CD14-positive monocyte (primary cell): ENCODE measurements at regions not wholly inside any gene's neighbourhood (a gene's known extent, or its start where the extent isn't known, plus 50 kb on each side); places are given as distances from the start of the nearest gene placed in this dataset.

ENCODE experiments used
- DNase-seq, 3 donors: peaks; one replicate each; pipeline ENCODE4 v3.0.0-alpha.2; 2011 to 2022
- H2AFZ ChIP-seq: 2 replicates; pipeline ENCODE4 v1.6.0; 2012; ENCODE audit warnings: mild to moderate bottlenecking, low read depth, low read length, inconsistent platforms; ENCODE audit not compliant: insufficient read depth, poor library complexity, severe bottlenecking
- H3K27ac ChIP-seq, 2 donors: 1 replicate in 1 of 2; 2 replicates in 1 of 2; pipeline ENCODE4 v1.5.1; 2012 to 2013; ENCODE audit warnings: low read length in 2 of 2, control low read depth in 1 of 2, inconsistent platforms in 1 of 2, low read depth in 1 of 2, mild to moderate bottlenecking in 1 of 2
- H3K27me3 ChIP-seq, 2 donors: one replicate each; pipeline versions ENCODE4 v1.6.0 to v1.6.1; 2011 to 2013; ENCODE audit warnings: low read length in 2 of 2; ENCODE audit not compliant: control insufficient read depth in 2 of 2, insufficient read depth in 2 of 2
- H3K36me3 ChIP-seq, 2 donors: replicated peaks in 1 of 2; 1 replicate in 1 of 2; 2 replicates in 1 of 2; pipeline versions ENCODE4 v1.5.1 to v1.6.1; 2012 to 2013; ENCODE audit warnings: low read length in 2 of 2, control low read depth in 1 of 2, inconsistent platforms in 1 of 2, mild to moderate bottlenecking in 1 of 2; ENCODE audit not compliant: insufficient read depth in 2 of 2, control insufficient read depth in 1 of 2
- H3K4me1 ChIP-seq, 2 donors: 1 replicate in 1 of 2; 2 replicates in 1 of 2; pipeline versions ENCODE4 v1.5.1 to v1.6.1; 2012 to 2013; ENCODE audit warnings: low read length in 2 of 2, control low read depth in 1 of 2, inconsistent platforms in 1 of 2, mild to moderate bottlenecking in 1 of 2, moderate library complexity in 1 of 2; ENCODE audit not compliant: insufficient read depth in 2 of 2, control insufficient read depth in 1 of 2
- H3K4me2 ChIP-seq: replicated peaks from 2 replicates; pipeline ENCODE3; 2012; ENCODE audit warnings: low read length, moderate library complexity, mild to moderate bottlenecking; ENCODE audit not compliant: poor library complexity, severe bottlenecking; ENCODE audit errors: extremely low read depth
- H3K4me3 ChIP-seq, 3 experiments: fragments of 200-600 bp in 1 of 3; sonication (generic) in 1 of 3; replicated peaks in 1 of 3; 1 replicate in 2 of 3; 2 replicates in 1 of 3; pipeline ENCODE4 v1.5.1; 2011 to 2013; ENCODE audit warnings: low read length in 3 of 3, mild to moderate bottlenecking in 3 of 3, control low read depth in 2 of 3, low read depth in 2 of 3, inconsistent platforms in 1 of 3, moderate library complexity in 1 of 3
- H3K79me2 ChIP-seq: 2 replicates; pipeline ENCODE4 v1.6.0; 2012; ENCODE audit warnings: mild to moderate bottlenecking, control low read depth, inconsistent platforms, low read length, moderate library complexity; ENCODE audit not compliant: insufficient read depth
- H3K9ac ChIP-seq: 2 replicates; pipeline ENCODE4 v1.6.0; 2017; ENCODE audit warnings: low read length, mild to moderate bottlenecking; ENCODE audit not compliant: insufficient read depth, poor library complexity, severe bottlenecking
- H3K9me3 ChIP-seq, 2 donors: replicated peaks in 1 of 2; 1 replicate in 1 of 2; 2 replicates in 1 of 2; pipeline versions ENCODE4 v1.5.1 to v1.6.1; 2012 to 2013; ENCODE audit warnings: low read length in 2 of 2, control low read depth in 1 of 2; ENCODE audit not compliant: control insufficient read depth in 1 of 2, insufficient read depth in 1 of 2
- H4K20me1 ChIP-seq: 2 replicates; pipeline ENCODE4 v1.6.0; 2012; ENCODE audit warnings: mild to moderate bottlenecking, low read length, control low read depth, moderate library complexity; ENCODE audit not compliant: insufficient read depth
- H3K27ac Mint-ChIP-seq, 7 donors: one replicate each; pipeline ENCODE4 v1.8.0; 2020; ENCODE audit warnings: mild to moderate bottlenecking in 7 of 7, mixed read lengths in 7 of 7, moderate library complexity in 6 of 7, inconsistent platforms in 2 of 7
- H3K27me3 Mint-ChIP-seq, 3 donors: one replicate each; pipeline ENCODE4 v1.8.0; 2021 to 2022; ENCODE audit warnings: low read depth in 3 of 3, mild to moderate bottlenecking in 3 of 3, mixed read lengths in 3 of 3, moderate library complexity in 3 of 3, inconsistent platforms in 1 of 3
- H3K36me3 Mint-ChIP-seq, 2 donors: one replicate each; pipeline ENCODE4 v1.8.0; 2020; ENCODE audit warnings: mixed read lengths in 2 of 2, inconsistent platforms in 1 of 2, mild to moderate bottlenecking in 1 of 2
- H3K4me1 Mint-ChIP-seq: one replicate; pipeline ENCODE4 v1.8.0; 2020; ENCODE audit warnings: mild to moderate bottlenecking, mixed read lengths
- H3K4me3 Mint-ChIP-seq, 2 donors: one replicate each; pipeline ENCODE4 v1.8.0; 2020; ENCODE audit warnings: mild to moderate bottlenecking in 2 of 2, mixed read lengths in 2 of 2, moderate library complexity in 1 of 2
- H3K9me3 Mint-ChIP-seq, 7 donors: one replicate each; pipeline ENCODE4 v1.8.0; 2020 to 2022; ENCODE audit warnings: mixed read lengths in 7 of 7, mild to moderate bottlenecking in 6 of 7, moderate library complexity in 6 of 7, inconsistent platforms in 2 of 7
- CTCF ChIP-seq: fragments of 200-600 bp; IDR thresholded peaks from one replicate; pipeline ENCODE4 v1.8.0; 2022; ENCODE audit warnings: antibody characterized with exemption, mild to moderate bottlenecking
- WGBS: methylation state at CpG from one replicate; pipeline ENCODE4 v1.1.5; 2013; ENCODE audit warnings: missing lambda C conversion rate; ENCODE audit not compliant: insufficient coverage; 5-methylcytosine and 5-hydroxymethylcytosine counted together
- intact Hi-C, 2 donors: fragments of 100-400 bp; cut with micrococcal nuclease; formaldehyde crosslinking; loops; one replicate each; pipeline versions ENCODE4 v1.15.0 to v1.15.1; 2023

GRCh38 chr22:48650323-48651035 lies 1177.2 kb downstream of the BRD1 start:
- peaks cover 0 to 2% (median under 1%) of the 10 kb centered on the region in 3 donors for H3K27me3 Mint-ChIP-seq

GRCh38 chr22:48649466-48649865 lies 1178.2 kb downstream of the BRD1 start:
- no peak overlapping the region for H3K9ac ChIP-seq
- no peak overlapping the region for H3K4me3 Mint-ChIP-seq
- H3K27ac Mint-ChIP-seq = no peak overlapping the region
- intact Hi-C loops = no loop called here
- H3K4me1 ChIP-seq = no peaks in the 10 kb centered on the region
- no peak overlapping the region for H3K4me3 ChIP-seq
- H3K36me3 ChIP-seq = no peaks in the 10 kb centered on the region
- no peak for TF ChIP-seq CTCF
- no peak overlapping the region for H2AFZ ChIP-seq
- DNase-seq = no peak
- no peaks in the 10 kb centered on the region for H3K79me2 ChIP-seq
- H4K20me1 ChIP-seq = no peaks in the 10 kb centered on the region
- H3K27ac ChIP-seq = no peak overlapping the region
- no peaks in the 10 kb centered on the region for H3K36me3 Mint-ChIP-seq
- H3K9me3 Mint-ChIP-seq = peaks cover 0 to 3% (median 0%) of the 10 kb centered on the region in 7 donors
- no peaks in the 10 kb centered on the region for H3K4me1 Mint-ChIP-seq
- H3K27me3 Mint-ChIP-seq = peaks cover 1 to 2% (median 2%) of the 10 kb centered on the region in 3 donors
- no peaks in the 10 kb centered on the region for H3K9me3 ChIP-seq
- H3K27me3 ChIP-seq = no peaks in the 10 kb centered on the region
- no peak overlapping the region for H3K4me2 ChIP-seq
- 68% methylated on average over 2 of the region's 16 CpGs for WGBS

More at GRCh38 chr22:48650323-48651035, 1177.2 kb downstream of the BRD1 start:
- no peak for DNase-seq
- Mint-ChIP-seq H3K36me3 (no peaks in the 10 kb centered on the region), H3K27ac (peak overlapping the region in 1 of 7 donors; percentile 25), H3K4me3 (no peak overlapping the region), H3K4me1 (no peaks in the 10 kb centered on the region), H3K9me3 (peaks cover 0 to 5% (median 0%) of the 10 kb centered on the region in 7 donors)
- Histone ChIP-seq H3K4me2 (no peak overlapping the region), H4K20me1 (no peaks in the 10 kb centered on the region), H3K36me3 (no peaks in the 10 kb centered on the region), H3K9ac (no peak overlapping the region), H3K9me3 (no peaks in the 10 kb centered on the region), H3K79me2 (no peaks in the 10 kb centered on the region), H3K27ac (no peak overlapping the region), H3K4me1 (no peaks in the 10 kb centered on the region), H2AFZ (no peak overlapping the region), H3K4me3 (no peak overlapping the region), H3K27me3 (no peaks in the 10 kb centered on the region)
- TF ChIP-seq CTCF = no peak
- intact Hi-C loops = no loop called here
- 92% methylated on average over 15 of the region's 17 CpGs for WGBS
